Upper lobe of left lung (tissue), 4 donors: ENCODE measurements at regions not wholly inside any gene's neighbourhood (a gene's known extent, or its start where the extent isn't known, plus 50 kb on each side); places are given as distances from the start of the nearest gene placed in this dataset.

ENCODE experiments used
- EP300 ChIP-seq, 4 donors: sonication (generic); formaldehyde crosslinking; IDR thresholded peaks; one replicate each; pipeline ENCODE4 v1.5.1; 2017; ENCODE audit warnings: antibody characterized with exemption in 4 of 4, control low read depth in 2 of 4
- POLR2A ChIP-seq, 4 donors: fragments of 450-650 bp; IDR thresholded peaks; one replicate each; pipeline ENCODE4 v1.5.1; 2016 to 2017; ENCODE audit warnings: antibody characterized with exemption in 4 of 4, mild to moderate bottlenecking in 2 of 4
- TF ChIP-seq, protein P1 (sequence below), 6 experiments: fragments of 450-650 bp in 4 of 6; fragments of 200-600 bp in 2 of 6; sonication (generic) in 2 of 6; IDR thresholded peaks; one replicate each; pipeline ENCODE4 v1.5.1; 2016 to 2019; ENCODE audit warnings: antibody characterized with exemption in 6 of 6

DNA sequence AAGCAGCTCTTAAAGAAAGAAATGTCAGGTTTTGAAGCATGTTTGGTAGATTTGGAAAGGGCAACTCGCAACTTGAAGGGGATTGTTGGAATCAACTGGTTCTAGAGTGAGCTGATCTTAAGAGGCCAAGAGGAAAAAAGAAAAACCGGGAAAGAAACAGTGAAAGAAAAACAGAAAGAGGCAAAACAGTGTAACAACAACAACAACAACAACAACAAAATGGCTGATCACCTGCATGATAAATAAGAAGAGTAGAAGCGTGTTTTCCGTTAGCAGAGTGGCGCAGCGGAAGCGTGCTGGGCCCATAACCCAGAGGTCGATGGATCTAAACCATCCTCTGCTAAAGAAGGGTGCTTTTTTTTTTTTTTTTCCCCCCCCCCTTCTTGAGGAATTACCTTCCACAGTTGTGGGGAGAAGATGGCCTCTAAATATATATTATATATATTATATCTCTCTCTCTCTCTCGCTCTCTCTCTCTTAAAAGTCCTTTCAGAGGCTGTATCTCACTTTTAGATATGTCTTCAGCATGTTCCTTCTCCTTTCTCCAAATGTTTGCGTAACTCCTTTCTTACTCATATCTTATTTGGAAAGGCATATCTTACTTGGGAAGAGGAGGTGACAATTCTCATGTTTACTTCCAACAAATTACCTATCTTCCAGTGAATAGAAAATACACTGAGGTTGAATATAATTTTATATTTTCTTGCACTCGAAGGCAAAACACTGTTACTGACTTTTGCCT, 134.4 kb downstream of the OR2B2 start:
- TF ChIP-seq EP300 (IDR thresholded peaks at IDR 0.05) (no peak), POLR2A (IDR thresholded peaks at IDR 0.05) (no peak)
- TF ChIP-seq, protein P1, sequence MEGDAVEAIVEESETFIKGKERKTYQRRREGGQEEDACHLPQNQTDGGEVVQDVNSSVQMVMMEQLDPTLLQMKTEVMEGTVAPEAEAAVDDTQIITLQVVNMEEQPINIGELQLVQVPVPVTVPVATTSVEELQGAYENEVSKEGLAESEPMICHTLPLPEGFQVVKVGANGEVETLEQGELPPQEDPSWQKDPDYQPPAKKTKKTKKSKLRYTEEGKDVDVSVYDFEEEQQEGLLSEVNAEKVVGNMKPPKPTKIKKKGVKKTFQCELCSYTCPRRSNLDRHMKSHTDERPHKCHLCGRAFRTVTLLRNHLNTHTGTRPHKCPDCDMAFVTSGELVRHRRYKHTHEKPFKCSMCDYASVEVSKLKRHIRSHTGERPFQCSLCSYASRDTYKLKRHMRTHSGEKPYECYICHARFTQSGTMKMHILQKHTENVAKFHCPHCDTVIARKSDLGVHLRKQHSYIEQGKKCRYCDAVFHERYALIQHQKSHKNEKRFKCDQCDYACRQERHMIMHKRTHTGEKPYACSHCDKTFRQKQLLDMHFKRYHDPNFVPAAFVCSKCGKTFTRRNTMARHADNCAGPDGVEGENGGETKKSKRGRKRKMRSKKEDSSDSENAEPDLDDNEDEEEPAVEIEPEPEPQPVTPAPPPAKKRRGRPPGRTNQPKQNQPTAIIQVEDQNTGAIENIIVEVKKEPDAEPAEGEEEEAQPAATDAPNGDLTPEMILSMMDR (IDR thresholded peaks at IDR 0.05) = no peak
